ENCODE measurements at regions not wholly inside any gene's neighbourhood (a gene's known extent, or its start where the extent isn't known, plus 50 kb on each side); places are given as distances from the start of the nearest gene placed in this dataset.

DNA sequence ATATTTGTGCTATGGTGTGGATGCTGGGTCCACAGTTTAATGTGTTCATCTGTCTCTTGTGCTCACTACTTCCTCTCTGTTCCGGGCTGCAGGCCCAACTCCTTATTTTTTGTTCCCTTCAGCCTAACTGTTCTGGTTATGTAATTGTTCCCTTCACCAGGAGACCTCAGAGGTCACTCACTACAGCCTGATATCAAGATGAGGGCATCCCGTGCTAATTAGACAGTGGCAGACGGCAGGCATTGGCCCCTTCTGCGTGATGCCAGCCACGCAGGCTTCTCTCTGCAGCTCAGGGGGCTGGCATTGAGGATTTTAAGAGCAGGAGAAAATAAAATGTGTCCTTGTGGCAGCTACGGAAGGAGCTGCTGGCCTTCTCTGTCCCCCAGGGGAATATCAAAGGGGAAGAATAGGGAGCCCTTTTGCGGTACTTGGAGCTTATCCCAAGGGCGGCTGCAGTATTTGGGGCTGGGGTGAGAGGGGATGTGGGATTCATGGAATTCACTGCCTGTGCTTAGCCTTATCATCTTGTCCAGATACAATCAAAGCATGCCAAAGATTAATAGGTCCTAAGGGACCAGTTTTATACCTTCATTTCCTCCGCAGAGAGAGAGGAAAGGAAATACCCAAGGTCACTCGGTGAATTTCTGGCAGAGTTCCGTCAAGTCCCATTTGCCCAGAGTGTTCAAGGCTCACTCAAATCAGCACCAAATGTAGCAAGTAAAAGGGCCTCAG is 53.3 kb upstream of the TRIB2 start:
- WGBS (ENCODE audit: insufficient coverage), result 92% methylated on average over 9 of the region's 11 CpGs
- Histone ChIP-seq H3K27ac (ENCODE audit: insufficient read depth in 1 of 2, low read depth in 1 of 2, low read length in 2 of 2, poor library complexity in 1 of 2, severe bottlenecking in 2 of 2) (no peak overlapping the region), H3K36me3 (ENCODE audit: control insufficient read depth in 4 of 4, insufficient read depth in 4 of 4, low read length in 3 of 4) (no peaks in the 10 kb centered on the region), H3K4me1 (ENCODE audit: control extremely low read depth in 1 of 4, control insufficient read depth in 4 of 4, insufficient read depth in 4 of 4, low read length in 3 of 4) (no peaks in the 10 kb centered on the region), H3K4me3 (ENCODE audit: control insufficient read depth in 1 of 7, extremely low read depth in 1 of 7, insufficient read depth in 4 of 7, low read depth in 2 of 7, low read length in 6 of 7) (no peak overlapping the region), H3K9me3 (ENCODE audit: control extremely low read depth in 1 of 5, control insufficient read depth in 4 of 5, insufficient read depth in 2 of 5, low read depth in 1 of 5, low read length in 4 of 5) (peaks cover 2 to 20% (median 8%) of the 10 kb centered on the region in 5 experiments), H3K27me3 (replicated peaks in 2 of 5; ENCODE audit: control insufficient read depth in 4 of 5, insufficient read depth in 5 of 5, low read length in 4 of 5) (no peaks in the 10 kb centered on the region)
- DNase-seq, result no peak
- ChIA-PET POLR2A (no interaction called here), CTCF (no interaction called here)

DNA sequence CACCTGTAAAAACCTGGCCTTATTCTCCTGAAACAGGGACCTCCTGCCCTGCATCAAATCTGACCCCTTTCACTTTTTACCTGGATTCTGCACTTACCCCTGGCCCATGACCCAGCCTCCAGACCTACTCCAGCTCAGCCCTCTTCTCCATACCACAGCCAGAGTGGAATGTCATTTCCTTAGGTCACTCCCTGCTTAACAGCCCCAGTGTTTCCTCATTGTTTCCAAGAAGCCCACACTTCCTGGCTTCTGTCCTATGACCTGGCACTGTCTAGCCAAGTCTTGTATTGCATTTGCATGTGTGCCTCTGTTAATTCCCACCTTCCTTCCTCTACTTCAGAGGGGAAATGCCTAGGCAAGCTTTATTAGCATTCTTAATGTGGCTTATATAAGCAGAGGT is 51.4 kb upstream of the TRIB2 start:
- no peak for DNase-seq
- H3K36me3 ChIP-seq (ENCODE audit: control insufficient read depth in 4 of 4, insufficient read depth in 4 of 4, low read length in 3 of 4), result no peaks in the 10 kb centered on the region
- peaks cover 2 to 20% (median 8%) of the 10 kb centered on the region in 5 experiments for H3K9me3 ChIP-seq (ENCODE audit: control extremely low read depth in 1 of 5, control insufficient read depth in 4 of 5, insufficient read depth in 2 of 5, low read depth in 1 of 5, low read length in 4 of 5)
- H3K27me3 ChIP-seq (replicated peaks in 2 of 5; ENCODE audit: control insufficient read depth in 4 of 5, insufficient read depth in 5 of 5, low read length in 4 of 5), result no peaks in the 10 kb centered on the region
- ChIA-PET CTCF (no interaction called here), POLR2A (no interaction called here)
- H3K4me3 ChIP-seq (ENCODE audit: control insufficient read depth in 1 of 7, extremely low read depth in 1 of 7, insufficient read depth in 4 of 7, low read depth in 2 of 7, low read length in 6 of 7), result no peak overlapping the region
- H3K4me1 ChIP-seq (ENCODE audit: control extremely low read depth in 1 of 4, control insufficient read depth in 4 of 4, insufficient read depth in 4 of 4, low read length in 3 of 4), result no peaks in the 10 kb centered on the region
- H3K27ac ChIP-seq (ENCODE audit: insufficient read depth in 1 of 2, low read depth in 1 of 2, low read length in 2 of 2, poor library complexity in 1 of 2, severe bottlenecking in 2 of 2), result no peak overlapping the region

DNA sequence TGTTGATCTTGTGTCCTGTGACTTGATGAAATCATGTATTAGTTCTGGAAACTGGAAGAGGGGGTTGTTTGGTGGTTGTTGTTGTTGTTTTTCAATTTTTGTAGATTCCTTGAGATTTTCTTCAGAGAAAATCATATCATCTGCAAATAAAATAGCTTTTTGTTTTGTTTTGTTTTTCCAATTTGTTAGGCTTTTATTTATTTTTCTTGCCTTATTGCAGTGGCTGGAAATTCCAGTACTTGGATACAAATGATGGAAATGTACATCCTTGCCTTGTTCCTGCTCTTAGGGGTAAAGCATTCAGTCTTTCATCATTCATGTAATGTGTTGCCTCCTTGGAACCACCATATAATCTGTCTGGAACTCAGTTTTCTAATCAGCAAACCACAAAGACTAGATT is 50.3 kb upstream of the TRIB2 start:
- POLR2A ChIA-PET, result no interaction called here

More for the DNA sequence above, 50.3 kb upstream of the TRIB2 start:
- Histone ChIP-seq H3K36me3 (ENCODE audit: control insufficient read depth in 4 of 4, insufficient read depth in 4 of 4, low read length in 3 of 4) (no peaks in the 10 kb centered on the region), H3K27ac (ENCODE audit: insufficient read depth in 1 of 2, low read depth in 1 of 2, low read length in 2 of 2, poor library complexity in 1 of 2, severe bottlenecking in 2 of 2) (no peak overlapping the region), H3K4me3 (ENCODE audit: control insufficient read depth in 1 of 7, extremely low read depth in 1 of 7, insufficient read depth in 4 of 7, low read depth in 2 of 7, low read length in 6 of 7) (no peak overlapping the region), H3K9me3 (ENCODE audit: control extremely low read depth in 1 of 5, control insufficient read depth in 4 of 5, insufficient read depth in 2 of 5, low read depth in 1 of 5, low read length in 4 of 5) (peaks cover 2 to 20% (median 8%) of the 10 kb centered on the region in 5 experiments), H3K27me3 (replicated peaks in 2 of 5; ENCODE audit: control insufficient read depth in 4 of 5, insufficient read depth in 5 of 5, low read length in 4 of 5) (no peaks in the 10 kb centered on the region), H3K4me1 (ENCODE audit: control extremely low read depth in 1 of 4, control insufficient read depth in 4 of 4, insufficient read depth in 4 of 4, low read length in 3 of 4) (no peaks in the 10 kb centered on the region)
- CTCF ChIA-PET, result no interaction called here
- DNase-seq, result no peak

Measured in common myeloid progenitor, CD34-positive (primary cell).